ENCODE measurements at regions not wholly inside any gene's neighbourhood (a gene's known extent, or its start where the extent isn't known, plus 50 kb on each side); places are given as distances from the start of the nearest gene placed in this dataset.

DNA sequence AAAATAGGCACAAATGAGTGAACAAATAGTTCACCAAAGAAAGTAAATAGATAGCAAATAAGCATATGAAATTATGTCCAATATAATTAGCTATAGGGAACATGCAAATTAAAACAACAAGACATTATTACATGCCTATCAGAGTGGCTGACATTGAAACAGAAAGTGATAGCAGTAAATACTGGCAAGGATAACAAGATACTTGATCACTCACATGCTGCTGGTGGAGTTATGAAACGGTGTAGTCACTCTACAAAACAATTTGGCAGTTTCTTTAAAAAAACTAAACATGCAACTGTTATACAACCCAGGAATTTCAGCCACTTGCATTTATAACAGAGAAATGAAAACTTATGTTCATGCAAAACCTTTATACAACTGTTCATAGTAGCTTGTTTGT lies 439.2 kb upstream of the ACVR2A start:
- ChIA-PET POLR2A (no interaction called here), CTCF (no interaction called here)
- Histone ChIP-seq H3K4me1 (ENCODE audit: control insufficient read depth, insufficient read depth, low read length) (no peaks in the 10 kb centered on the region), H3K9me3 (ENCODE audit: control insufficient read depth, insufficient read depth, low read depth, low read length) (no peaks in the 10 kb centered on the region), H3K4me3 (ENCODE audit: low read depth, low read length) (no peak overlapping the region), H3K27ac (ENCODE audit: extremely low read depth, low read depth, low read length) (no peak overlapping the region), H3K36me3 (ENCODE audit: control insufficient read depth in 2 of 2, insufficient read depth in 1 of 2, low read length in 2 of 2) (no peaks in the 10 kb centered on the region)
- TF ChIP-seq ZNF292 (tag by site-specific recombination; IDR thresholded peaks at IDR 0.05; ENCODE audit: borderline replicate concordance, low read depth) (no peak), BCL11A (tag by site-specific recombination; IDR thresholded peaks at IDR 0.05; ENCODE audit: low read depth) (no peak), ZNF830 (tag by site-specific recombination; IDR thresholded peaks at IDR 0.05; ENCODE audit: low read depth) (no peak), ZFP37 (tag by site-specific recombination; IDR thresholded peaks at IDR 0.05) (no peak), ZSCAN16 (tag by site-specific recombination; IDR thresholded peaks at IDR 0.05) (no peak), ZNF521 (tag by site-specific recombination; IDR thresholded peaks at IDR 0.05) (no peak), ZNF211 (tag by site-specific recombination; IDR thresholded peaks at IDR 0.05; ENCODE audit: low read depth) (no peak), ZNF266 (tag by site-specific recombination; IDR thresholded peaks at IDR 0.05; ENCODE audit: low read depth) (no peak), ZNF645 (tag by site-specific recombination; IDR thresholded peaks at IDR 0.05) (no peak), ZNF473 (tag by site-specific recombination; IDR thresholded peaks at IDR 0.05) (no peak), KLF10 (tag by site-specific recombination; IDR thresholded peaks at IDR 0.05) (no peak), ZNF221 (tag by site-specific recombination; IDR thresholded peaks at IDR 0.05; ENCODE audit: borderline replicate concordance) (no peak), RBAK (tag by site-specific recombination; IDR thresholded peaks at IDR 0.05) (no peak), EGR2 (tag by site-specific recombination; IDR thresholded peaks at IDR 0.05; ENCODE audit: low read depth) (no peak), ZNF140 (tag by site-specific recombination; IDR thresholded peaks at IDR 0.05) (no peak), ZNF624 (tag by site-specific recombination; IDR thresholded peaks at IDR 0.05) (no peak), ZNF114 (tag by site-specific recombination; IDR thresholded peaks at IDR 0.05) (no peak)
- TF ChIP-seq, protein P1, sequence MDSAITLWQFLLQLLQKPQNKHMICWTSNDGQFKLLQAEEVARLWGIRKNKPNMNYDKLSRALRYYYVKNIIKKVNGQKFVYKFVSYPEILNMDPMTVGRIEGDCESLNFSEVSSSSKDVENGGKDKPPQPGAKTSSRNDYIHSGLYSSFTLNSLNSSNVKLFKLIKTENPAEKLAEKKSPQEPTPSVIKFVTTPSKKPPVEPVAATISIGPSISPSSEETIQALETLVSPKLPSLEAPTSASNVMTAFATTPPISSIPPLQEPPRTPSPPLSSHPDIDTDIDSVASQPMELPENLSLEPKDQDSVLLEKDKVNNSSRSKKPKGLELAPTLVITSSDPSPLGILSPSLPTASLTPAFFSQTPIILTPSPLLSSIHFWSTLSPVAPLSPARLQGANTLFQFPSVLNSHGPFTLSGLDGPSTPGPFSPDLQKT (IDR thresholded peaks at IDR 0.05; ENCODE audit: borderline replicate concordance, low read depth, low read length), result no peak
- TF ChIP-seq, protein P2, sequence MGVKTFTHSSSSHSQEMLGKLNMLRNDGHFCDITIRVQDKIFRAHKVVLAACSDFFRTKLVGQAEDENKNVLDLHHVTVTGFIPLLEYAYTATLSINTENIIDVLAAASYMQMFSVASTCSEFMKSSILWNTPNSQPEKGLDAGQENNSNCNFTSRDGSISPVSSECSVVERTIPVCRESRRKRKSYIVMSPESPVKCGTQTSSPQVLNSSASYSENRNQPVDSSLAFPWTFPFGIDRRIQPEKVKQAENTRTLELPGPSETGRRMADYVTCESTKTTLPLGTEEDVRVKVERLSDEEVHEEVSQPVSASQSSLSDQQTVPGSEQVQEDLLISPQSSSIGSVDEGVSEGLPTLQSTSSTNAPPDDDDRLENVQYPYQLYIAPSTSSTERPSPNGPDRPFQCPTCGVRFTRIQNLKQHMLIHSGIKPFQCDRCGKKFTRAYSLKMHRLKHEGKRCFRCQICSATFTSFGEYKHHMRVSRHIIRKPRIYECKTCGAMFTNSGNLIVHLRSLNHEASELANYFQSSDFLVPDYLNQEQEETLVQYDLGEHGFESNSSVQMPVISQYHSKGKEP (tag by site-specific recombination; IDR thresholded peaks at IDR 0.05), result no peak

GRCh38 chr2:147398996-147399395 lies 445.8 kb upstream of the ACVR2A start:
- POLR2A ChIA-PET, result no interaction called here

More at GRCh38 chr2:147398996-147399395, 445.8 kb upstream of the ACVR2A start:
- H3K27ac ChIP-seq (ENCODE audit: extremely low read depth, low read depth, low read length), result no peak overlapping the region
- TF ChIP-seq ZBTB20 (tag by site-specific recombination; IDR thresholded peaks at IDR 0.05) (no peak), ZNF433 (tag by site-specific recombination; IDR thresholded peaks at IDR 0.05; ENCODE audit: low read depth) (no peak), ZBTB48 (tag by site-specific recombination; IDR thresholded peaks at IDR 0.05) (no peak), ZNF302 (tag by site-specific recombination; IDR thresholded peaks at IDR 0.05; ENCODE audit: low read depth) (no peak), KLF8 (tag by site-specific recombination; IDR thresholded peaks at IDR 0.05) (no peak), MZF1 (tag by site-specific recombination; IDR thresholded peaks at IDR 0.05; ENCODE audit: borderline replicate concordance) (no peak), ZNF555 (tag by site-specific recombination; conservative IDR thresholded peaks at IDR 0.05) (no peak)
- TF ChIP-seq, protein P3, sequence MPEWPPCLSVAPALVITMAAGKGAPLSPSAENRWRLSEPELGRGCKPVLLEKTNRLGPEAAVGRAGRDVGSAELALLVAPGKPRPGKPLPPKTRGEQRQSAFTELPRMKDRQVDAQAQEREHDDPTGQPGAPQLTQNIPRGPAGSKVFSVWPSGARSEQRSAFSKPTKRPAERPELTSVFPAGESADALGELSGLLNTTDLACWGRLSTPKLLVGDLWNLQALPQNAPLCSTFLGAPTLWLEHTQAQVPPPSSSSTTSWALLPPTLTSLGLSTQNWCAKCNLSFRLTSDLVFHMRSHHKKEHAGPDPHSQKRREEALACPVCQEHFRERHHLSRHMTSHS (tag by site-specific recombination; IDR thresholded peaks at IDR 0.05), result no peak
- no peaks in the 10 kb centered on the region for H3K36me3 ChIP-seq (ENCODE audit: control insufficient read depth in 2 of 2, insufficient read depth in 1 of 2, low read length in 2 of 2)
- H3K4me1 ChIP-seq (ENCODE audit: control insufficient read depth, insufficient read depth, low read length), result peaks cover 3% of the 10 kb centered on the region; the same call in 1 of the 2 replicates
- CTCF ChIA-PET, result interaction anchor here (0.8 kb wide), 1 partner anchor 67 kb away, joined by 3 read pairs; no protein-coding TSS in a partner anchor
- H3K4me3 ChIP-seq (ENCODE audit: low read depth, low read length), result no peak overlapping the region
- no peaks in the 10 kb centered on the region for H3K9me3 ChIP-seq (ENCODE audit: control insufficient read depth, insufficient read depth, low read depth, low read length)

All from HEK293 (cell line).